ENCODE measurements at regions not wholly inside any gene's neighbourhood (a gene's known extent, or its start where the extent isn't known, plus 50 kb on each side); places are given as distances from the start of the nearest gene placed in this dataset.

- DNase-seq (ENCODE audit: low spot score) = peak; percentile 64
These were observed 61.5 kb downstream of the TBXT start for GRCh38 chr6:166106076-166106686.

- DNase-seq (ENCODE audit: low spot score) = no peak
These were observed 62.1 kb downstream of the TBXT start for GRCh38 chr6:166105341-166106075.

GRCh38 chr6:166104872-166105271 lies 62.8 kb downstream of the TBXT start:
- DNase-seq (ENCODE audit: low spot score) = no peak

GRCh38 chr6:166104107-166104506 lies 63.5 kb downstream of the TBXT start:
- DNase-seq (ENCODE audit: low spot score) = no peak

- no peak for DNase-seq (ENCODE audit: low spot score)
These were observed 65.7 kb downstream of the TBXT start for GRCh38 chr6:166101819-166102419.

GRCh38 chr6:166097914-166098522 lies 69.6 kb downstream of the TBXT start:
- peak; percentile 8 for DNase-seq (ENCODE audit: low spot score)

GRCh38 chr6:166087852-166088251 lies 79.8 kb downstream of the TBXT start:
- no peak for DNase-seq (ENCODE audit: low spot score)

- DNase-seq (ENCODE audit: low spot score) = no peak
These were observed 80.4 kb downstream of the TBXT start for GRCh38 chr6:166087246-166087645.

- no peak for DNase-seq (ENCODE audit: low spot score)
These were observed 82.2 kb downstream of the TBXT start for GRCh38 chr6:166085500-166085899.

- no peak for DNase-seq (ENCODE audit: low spot score)
These were observed 82.7 kb downstream of the TBXT start for GRCh38 chr6:166084951-166085350.

GRCh38 chr6:166079841-166080240 lies 87.8 kb downstream of the TBXT start:
- no peak for DNase-seq (ENCODE audit: low spot score)

- DNase-seq (ENCODE audit: low spot score) = peak; percentile 34
These were observed 89.4 kb downstream of the TBXT start for GRCh38 chr6:166078294-166078693.

- no peak for DNase-seq (ENCODE audit: low spot score)
These were observed 91.0 kb downstream of the TBXT start for GRCh38 chr6:166076625-166077024.

GRCh38 chr6:166075925-166076324 lies 91.7 kb downstream of the TBXT start:
- no peak for DNase-seq (ENCODE audit: low spot score)

- DNase-seq (ENCODE audit: low spot score) = no peak
These were observed 92.5 kb downstream of the TBXT start for GRCh38 chr6:166075186-166075585.

- DNase-seq (ENCODE audit: low spot score) = no peak
These were observed 94.6 kb downstream of the TBXT start for GRCh38 chr6:166073082-166073481.

GRCh38 chr6:166068768-166069167 lies 98.9 kb downstream of the TBXT start:
- no peak for DNase-seq (ENCODE audit: low spot score)

GRCh38 chr6:166058064-166058739 lies 109.4 kb downstream of the TBXT start:
- DNase-seq (ENCODE audit: low spot score) = no peak

- no peak for DNase-seq (ENCODE audit: low spot score)
These were observed 110.2 kb downstream of the TBXT start for GRCh38 chr6:166057431-166057830.

GRCh38 chr6:166056637-166057036 lies 111.0 kb downstream of the TBXT start:
- DNase-seq (ENCODE audit: low spot score) = no peak

GRCh38 chr6:166055801-166056200 lies 111.8 kb downstream of the TBXT start:
- DNase-seq (ENCODE audit: low spot score) = no peak

- DNase-seq (ENCODE audit: low spot score) = no peak
These were observed 114.8 kb downstream of the TBXT start for GRCh38 chr6:166052837-166053236.
